Left ventricle myocardium inferior (tissue), 1 donor: ENCODE measurements at regions not wholly inside any gene's neighbourhood (a gene's known extent, or its start where the extent isn't known, plus 50 kb on each side); places are given as distances from the start of the nearest gene placed in this dataset.

Experiments used
- DNase-seq: peaks from one replicate; pipeline ENCODE4 v3.0.0-alpha.2; 2020
- H3K27ac ChIP-seq: fragments of 200-600 bp; replicated peaks from 2 replicates; pipeline ENCODE4 v1.8.0; 2021
- H3K27me3 ChIP-seq: fragments of 200-600 bp; 2 replicates; pipeline ENCODE4 v1.8.0; 2021; ENCODE audit warnings: low read depth
- H3K36me3 ChIP-seq: fragments of 200-600 bp; 2 replicates; pipeline ENCODE4 v1.8.0; 2021
- H3K4me1 ChIP-seq: fragments of 200-600 bp; 2 replicates; pipeline ENCODE4 v1.8.0; 2021
- H3K4me3 ChIP-seq: fragments of 200-600 bp; 2 replicates; pipeline ENCODE4 v1.8.0; 2021; ENCODE audit warnings: mild to moderate bottlenecking, moderate library complexity
- H3K9me3 ChIP-seq: fragments of 200-600 bp; replicated peaks from 2 replicates; pipeline ENCODE4 v1.8.0; 2021
- intact Hi-C: fragments of 100-400 bp; cut with micrococcal nuclease; formaldehyde crosslinking; loops from one replicate; pipeline ENCODE4 v1.11.0; 2022
- TF ChIP-seq, protein P1 (sequence below): fragments of 200-600 bp; IDR thresholded peaks from 2 replicates; pipeline ENCODE4 v1.8.0; 2021; ENCODE audit warnings: antibody characterized with exemption, mild to moderate bottlenecking, borderline replicate concordance
- donor health status: DM: no; HTN: yes; CAD: no; lungs with severe emphysema.

DNA sequence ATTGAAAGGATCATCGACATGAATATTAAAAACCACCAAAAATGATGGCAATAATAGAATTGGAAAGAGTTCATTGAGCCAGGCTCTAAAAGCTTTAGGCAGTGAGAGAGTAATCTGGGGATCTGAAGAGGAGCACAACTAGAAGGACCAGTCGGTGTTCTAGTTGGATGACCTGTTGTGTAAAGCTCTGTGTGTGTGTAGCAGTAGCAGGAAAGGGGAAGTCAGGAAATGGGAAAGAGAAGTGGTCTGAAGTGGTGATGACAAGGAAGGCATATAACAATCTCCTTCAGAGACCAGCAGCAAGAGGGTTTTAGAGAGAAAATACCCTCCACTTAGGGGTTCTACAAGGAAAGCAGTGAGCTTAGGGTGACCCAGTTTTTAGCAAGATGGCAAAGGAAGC is 539.2 kb downstream of the HTR7 start:
- no peaks in the 10 kb centered on the region for H3K4me1 ChIP-seq
- no peak overlapping the region for H3K27ac ChIP-seq
- DNase-seq: no peak
- TF ChIP-seq, protein P1, sequence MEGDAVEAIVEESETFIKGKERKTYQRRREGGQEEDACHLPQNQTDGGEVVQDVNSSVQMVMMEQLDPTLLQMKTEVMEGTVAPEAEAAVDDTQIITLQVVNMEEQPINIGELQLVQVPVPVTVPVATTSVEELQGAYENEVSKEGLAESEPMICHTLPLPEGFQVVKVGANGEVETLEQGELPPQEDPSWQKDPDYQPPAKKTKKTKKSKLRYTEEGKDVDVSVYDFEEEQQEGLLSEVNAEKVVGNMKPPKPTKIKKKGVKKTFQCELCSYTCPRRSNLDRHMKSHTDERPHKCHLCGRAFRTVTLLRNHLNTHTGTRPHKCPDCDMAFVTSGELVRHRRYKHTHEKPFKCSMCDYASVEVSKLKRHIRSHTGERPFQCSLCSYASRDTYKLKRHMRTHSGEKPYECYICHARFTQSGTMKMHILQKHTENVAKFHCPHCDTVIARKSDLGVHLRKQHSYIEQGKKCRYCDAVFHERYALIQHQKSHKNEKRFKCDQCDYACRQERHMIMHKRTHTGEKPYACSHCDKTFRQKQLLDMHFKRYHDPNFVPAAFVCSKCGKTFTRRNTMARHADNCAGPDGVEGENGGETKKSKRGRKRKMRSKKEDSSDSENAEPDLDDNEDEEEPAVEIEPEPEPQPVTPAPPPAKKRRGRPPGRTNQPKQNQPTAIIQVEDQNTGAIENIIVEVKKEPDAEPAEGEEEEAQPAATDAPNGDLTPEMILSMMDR: no peak
- H3K9me3 ChIP-seq: no peaks in the 10 kb centered on the region
- intact Hi-C loops: no loop called here
- no peak overlapping the region for H3K4me3 ChIP-seq
- H3K27me3 ChIP-seq: no peaks in the 10 kb centered on the region
- no peaks in the 10 kb centered on the region for H3K36me3 ChIP-seq

DNA sequence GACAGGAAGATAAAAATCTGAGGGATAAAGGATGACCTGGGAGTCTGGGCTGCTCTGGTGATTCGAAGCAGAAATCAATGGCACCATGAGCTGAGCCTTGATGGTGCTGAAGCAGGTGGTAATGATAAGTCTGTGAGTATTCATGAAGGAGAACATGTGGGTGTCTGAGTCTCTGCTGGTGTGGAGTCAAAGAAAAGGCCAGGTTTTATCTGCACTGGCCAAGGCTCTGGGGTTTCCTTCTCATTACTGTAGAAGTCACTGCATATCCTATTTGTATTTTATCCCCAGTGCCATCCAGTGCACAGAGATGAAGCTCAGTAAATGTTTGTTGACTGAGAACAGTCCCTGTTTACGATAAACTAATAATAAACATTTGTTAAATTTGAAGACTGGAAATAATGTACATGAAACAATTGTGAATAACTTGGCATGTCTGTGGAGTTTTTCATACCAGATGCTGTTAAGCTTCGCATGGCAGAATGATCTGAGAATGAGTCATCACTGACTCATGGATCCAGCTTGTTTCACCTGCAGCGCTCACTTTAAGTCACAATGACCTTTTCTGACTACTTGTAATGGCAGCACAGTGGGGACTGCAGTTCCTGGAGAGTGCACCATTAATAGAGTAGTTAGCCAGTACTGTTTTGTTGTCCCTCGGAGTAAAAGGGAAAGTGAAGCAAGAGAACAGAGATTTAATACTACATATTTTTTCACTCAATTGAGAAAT is 538.5 kb downstream of the HTR7 start:
- no peak for DNase-seq
- Histone ChIP-seq H3K27me3 (no peaks in the 10 kb centered on the region), H3K4me3 (no peak overlapping the region), H3K27ac (no peak overlapping the region), H3K9me3 (no peaks in the 10 kb centered on the region), H3K4me1 (no peaks in the 10 kb centered on the region), H3K36me3 (no peaks in the 10 kb centered on the region)
- intact Hi-C loops: no loop called here
- TF ChIP-seq, protein P1: no peak

DNA sequence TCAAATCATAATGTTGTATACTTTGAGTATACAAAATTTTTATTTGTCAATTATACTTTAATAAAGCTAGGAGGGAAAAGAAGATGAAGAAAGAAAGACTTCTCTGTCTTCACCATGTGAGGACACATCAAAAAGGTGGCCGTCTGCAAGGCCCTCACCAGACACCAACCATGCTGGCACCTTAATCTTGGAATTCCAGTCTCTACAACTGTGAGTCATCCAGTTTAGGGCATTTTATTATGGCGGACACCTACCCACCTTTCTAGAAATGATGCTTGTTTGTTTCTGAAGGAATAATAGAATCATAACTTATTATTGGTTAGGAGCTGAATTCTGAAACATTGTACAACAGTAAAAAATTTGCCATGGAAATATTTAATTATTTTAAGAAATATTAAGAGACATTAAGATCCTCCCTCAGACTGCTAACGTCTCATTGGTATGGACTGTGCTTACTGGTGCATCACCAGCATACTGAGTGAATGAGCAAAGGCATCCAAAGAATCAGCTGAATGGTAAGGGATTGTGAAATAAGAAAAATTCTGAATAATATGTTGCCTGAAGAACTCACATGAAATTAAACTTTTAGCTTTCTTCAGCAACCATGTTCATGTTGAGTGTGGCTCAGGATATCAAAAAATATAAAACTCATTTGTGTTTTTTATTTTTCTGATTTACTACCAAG is 536.6 kb downstream of the HTR7 start:
- no peak overlapping the region for H3K27ac ChIP-seq
- TF ChIP-seq, protein P1: no peak
- H3K27me3 ChIP-seq: no peaks in the 10 kb centered on the region
- no peak for DNase-seq
- no peaks in the 10 kb centered on the region for H3K36me3 ChIP-seq
- H3K9me3 ChIP-seq: no peaks in the 10 kb centered on the region
- no peak overlapping the region for H3K4me3 ChIP-seq
- intact Hi-C loops: no loop called here
- no peaks in the 10 kb centered on the region for H3K4me1 ChIP-seq

DNA sequence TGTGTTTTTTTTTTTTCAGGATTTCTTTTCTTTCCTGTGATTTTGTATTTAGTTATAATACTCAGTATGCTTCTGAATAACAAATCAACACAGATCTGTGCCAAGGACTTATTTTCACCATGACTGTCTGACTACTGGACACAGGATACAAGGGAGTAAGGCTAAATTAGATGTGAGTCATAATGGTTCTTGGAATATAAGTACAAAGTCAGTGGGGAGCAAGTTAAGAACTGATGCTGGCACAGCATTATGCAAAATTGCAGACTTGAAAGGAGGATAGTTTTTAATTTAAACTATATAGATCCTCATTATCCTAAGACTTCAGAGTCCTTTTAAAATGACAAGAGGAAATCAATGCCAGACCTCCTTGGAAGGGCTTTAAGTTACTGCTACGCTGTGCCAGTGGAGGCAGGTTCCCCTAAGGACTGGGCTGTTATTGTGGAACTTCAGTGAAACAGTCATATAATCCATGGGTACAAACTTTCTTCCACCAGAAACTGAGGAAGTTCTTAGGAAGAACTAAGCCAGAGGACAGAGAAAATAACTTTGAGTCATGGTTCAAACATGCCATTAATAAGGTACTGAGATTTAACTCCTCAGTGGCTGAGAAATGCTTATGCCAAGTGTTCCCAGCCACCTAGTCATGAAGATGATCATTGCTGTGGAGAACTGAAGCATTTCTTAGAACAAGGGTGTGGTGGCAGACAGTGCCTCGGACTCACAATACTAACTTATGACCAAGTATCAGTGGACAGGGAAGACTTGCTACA is 531.2 kb downstream of the HTR7 start:
- TF ChIP-seq, protein P1: no peak
- Histone ChIP-seq H3K4me1 (no peaks in the 10 kb centered on the region), H3K9me3 (no peaks in the 10 kb centered on the region), H3K27me3 (no peaks in the 10 kb centered on the region), H3K4me3 (no peak overlapping the region), H3K27ac (no peak overlapping the region), H3K36me3 (no peaks in the 10 kb centered on the region)
- intact Hi-C loops: no loop called here
- DNase-seq: no peak

DNA sequence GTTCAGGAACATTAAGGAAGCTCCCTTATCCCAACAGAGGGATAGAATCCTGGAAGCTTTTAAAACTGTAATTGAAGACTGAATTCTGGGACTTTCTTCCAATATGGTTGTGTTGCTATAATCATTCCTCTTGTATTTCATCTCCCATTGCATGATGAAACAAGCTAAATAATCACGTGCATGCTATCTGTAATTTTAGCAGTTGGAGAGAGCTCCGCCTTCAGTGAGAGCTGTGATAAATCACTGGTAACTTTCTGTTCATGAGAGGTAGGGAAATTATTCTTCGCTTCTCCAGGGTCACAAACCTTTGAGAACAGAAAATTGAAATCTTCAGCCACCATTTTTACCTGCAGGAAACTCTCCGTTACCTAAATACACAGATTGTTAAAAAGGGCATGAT is 530.2 kb downstream of the HTR7 start:
- H3K9me3 ChIP-seq: no peaks in the 10 kb centered on the region
- no peaks in the 10 kb centered on the region for H3K4me1 ChIP-seq
- DNase-seq: no peak
- TF ChIP-seq, protein P1: no peak
- H3K27me3 ChIP-seq: no peaks in the 10 kb centered on the region
- no peaks in the 10 kb centered on the region for H3K36me3 ChIP-seq
- intact Hi-C loops: no loop called here
- no peak overlapping the region for H3K4me3 ChIP-seq
- no peak overlapping the region for H3K27ac ChIP-seq
